ENCODE measurements at regions not wholly inside any gene's neighbourhood (a gene's known extent, or its start where the extent isn't known, plus 50 kb on each side); places are given as distances from the start of the nearest gene placed in this dataset.
"Not testable (repeated sequence)": the region's sequence is repeated elsewhere in the genome, so short reads cannot be mapped to it uniquely, and the experiment has no call there.

GRCh38 chr15:21731496-21731895, 146.0 kb downstream of the POTEB start:
- H3K4me1 ChIP-seq (ENCODE audit: control extremely low read depth in 1 of 4, control insufficient read depth in 4 of 4, insufficient read depth in 4 of 4, low read length in 3 of 4); DNase-seq; CTCF ChIA-PET; H3K36me3 ChIP-seq (ENCODE audit: control insufficient read depth in 4 of 4, insufficient read depth in 4 of 4, low read length in 3 of 4); H3K27ac ChIP-seq (ENCODE audit: insufficient read depth in 1 of 2, low read depth in 1 of 2, low read length in 2 of 2, poor library complexity in 1 of 2, severe bottlenecking in 2 of 2); H3K9me3 ChIP-seq (ENCODE audit: control extremely low read depth in 1 of 5, control insufficient read depth in 4 of 5, insufficient read depth in 2 of 5, low read depth in 1 of 5, low read length in 4 of 5); H3K4me3 ChIP-seq (ENCODE audit: control insufficient read depth in 1 of 7, extremely low read depth in 1 of 7, insufficient read depth in 4 of 7, low read depth in 2 of 7, low read length in 6 of 7); POLR2A ChIA-PET; H3K27me3 ChIP-seq (replicated peaks in 2 of 5; ENCODE audit: control insufficient read depth in 4 of 5, insufficient read depth in 5 of 5, low read length in 4 of 5): not testable (repeated sequence)
- no CpG with 5 or more reads among the region's 5 CpGs for WGBS (ENCODE audit: insufficient coverage)

GRCh38 chr15:21730427-21731405, 146.8 kb downstream of the POTEB start:
- WGBS (ENCODE audit: insufficient coverage): no CpG with 5 or more reads among the region's 19 CpGs
- H3K9me3 ChIP-seq (ENCODE audit: control extremely low read depth in 1 of 5, control insufficient read depth in 4 of 5, insufficient read depth in 2 of 5, low read depth in 1 of 5, low read length in 4 of 5); DNase-seq; H3K27me3 ChIP-seq (replicated peaks in 2 of 5; ENCODE audit: control insufficient read depth in 4 of 5, insufficient read depth in 5 of 5, low read length in 4 of 5); H3K36me3 ChIP-seq (ENCODE audit: control insufficient read depth in 4 of 4, insufficient read depth in 4 of 4, low read length in 3 of 4); CTCF ChIA-PET; H3K27ac ChIP-seq (ENCODE audit: insufficient read depth in 1 of 2, low read depth in 1 of 2, low read length in 2 of 2, poor library complexity in 1 of 2, severe bottlenecking in 2 of 2); H3K4me1 ChIP-seq (ENCODE audit: control extremely low read depth in 1 of 4, control insufficient read depth in 4 of 4, insufficient read depth in 4 of 4, low read length in 3 of 4); POLR2A ChIA-PET; H3K4me3 ChIP-seq (ENCODE audit: control insufficient read depth in 1 of 7, extremely low read depth in 1 of 7, insufficient read depth in 4 of 7, low read depth in 2 of 7, low read length in 6 of 7): not testable (repeated sequence)

DNA sequence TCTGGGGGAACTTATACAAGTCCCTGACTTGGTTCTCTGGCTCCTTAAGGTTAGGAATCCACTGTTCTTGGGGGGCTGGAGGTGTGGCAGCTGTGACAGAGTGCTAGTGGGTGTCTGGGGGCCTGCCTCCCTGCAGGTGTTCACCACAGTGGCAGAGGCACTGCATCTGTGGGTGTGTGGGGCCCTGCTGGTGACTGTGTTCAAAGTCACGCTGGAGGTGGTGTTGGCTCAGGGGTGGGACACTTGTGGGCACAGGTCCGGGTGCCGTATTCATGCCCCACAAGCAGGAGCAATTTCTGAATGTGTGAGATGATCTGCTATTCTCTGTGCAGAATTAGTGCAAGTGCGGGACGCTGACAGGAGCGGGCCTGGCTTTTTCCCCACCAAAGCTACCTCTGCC, 152.5 kb downstream of the POTEB start:
- not testable (repeated sequence) for H3K36me3 ChIP-seq (ENCODE audit: control insufficient read depth in 4 of 4, insufficient read depth in 4 of 4, low read length in 3 of 4)

DNA sequence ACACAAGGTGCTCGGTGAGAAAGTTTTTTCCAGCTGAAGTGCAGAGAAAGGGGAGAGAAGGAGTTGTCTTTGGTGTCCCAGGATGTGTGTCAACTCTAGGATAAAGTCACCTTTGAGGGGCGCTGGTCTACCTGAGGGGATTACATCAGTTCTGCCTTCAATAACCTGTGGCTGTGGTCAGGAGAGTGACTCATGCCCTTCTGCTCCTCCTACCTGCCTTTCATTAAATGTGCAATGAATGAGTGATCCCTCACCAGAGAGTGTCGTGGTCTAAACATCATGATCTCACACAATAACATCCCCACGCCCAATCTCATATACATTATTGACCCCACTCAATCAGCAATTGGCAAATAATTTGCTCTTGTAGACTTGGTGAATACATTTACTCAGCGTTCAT, 156.4 kb downstream of the POTEB start:
- H3K4me3 ChIP-seq (ENCODE audit: control insufficient read depth in 1 of 7, extremely low read depth in 1 of 7, insufficient read depth in 4 of 7, low read depth in 2 of 7, low read length in 6 of 7); CTCF ChIA-PET; H3K27ac ChIP-seq (ENCODE audit: insufficient read depth in 1 of 2, low read depth in 1 of 2, low read length in 2 of 2, poor library complexity in 1 of 2, severe bottlenecking in 2 of 2); H3K36me3 ChIP-seq (ENCODE audit: control insufficient read depth in 4 of 4, insufficient read depth in 4 of 4, low read length in 3 of 4); H3K4me1 ChIP-seq (ENCODE audit: control extremely low read depth in 1 of 4, control insufficient read depth in 4 of 4, insufficient read depth in 4 of 4, low read length in 3 of 4); H3K9me3 ChIP-seq (ENCODE audit: control extremely low read depth in 1 of 5, control insufficient read depth in 4 of 5, insufficient read depth in 2 of 5, low read depth in 1 of 5, low read length in 4 of 5); H3K27me3 ChIP-seq (replicated peaks in 2 of 5; ENCODE audit: control insufficient read depth in 4 of 5, insufficient read depth in 5 of 5, low read length in 4 of 5); DNase-seq; POLR2A ChIA-PET: not testable (repeated sequence)
- no CpG with 5 or more reads among the region's 5 CpGs for WGBS (ENCODE audit: insufficient coverage)

More for the DNA sequence above, 152.5 kb downstream of the POTEB start:
- POLR2A ChIA-PET; CTCF ChIA-PET; DNase-seq; H3K9me3 ChIP-seq (ENCODE audit: control extremely low read depth in 1 of 5, control insufficient read depth in 4 of 5, insufficient read depth in 2 of 5, low read depth in 1 of 5, low read length in 4 of 5); H3K4me1 ChIP-seq (ENCODE audit: control extremely low read depth in 1 of 4, control insufficient read depth in 4 of 4, insufficient read depth in 4 of 4, low read length in 3 of 4); H3K27ac ChIP-seq (ENCODE audit: insufficient read depth in 1 of 2, low read depth in 1 of 2, low read length in 2 of 2, poor library complexity in 1 of 2, severe bottlenecking in 2 of 2); H3K27me3 ChIP-seq (replicated peaks in 2 of 5; ENCODE audit: control insufficient read depth in 4 of 5, insufficient read depth in 5 of 5, low read length in 4 of 5); H3K4me3 ChIP-seq (ENCODE audit: control insufficient read depth in 1 of 7, extremely low read depth in 1 of 7, insufficient read depth in 4 of 7, low read depth in 2 of 7, low read length in 6 of 7): not testable (repeated sequence)
- WGBS (ENCODE audit: insufficient coverage): no CpG with 5 or more reads among the region's 6 CpGs

DNA sequence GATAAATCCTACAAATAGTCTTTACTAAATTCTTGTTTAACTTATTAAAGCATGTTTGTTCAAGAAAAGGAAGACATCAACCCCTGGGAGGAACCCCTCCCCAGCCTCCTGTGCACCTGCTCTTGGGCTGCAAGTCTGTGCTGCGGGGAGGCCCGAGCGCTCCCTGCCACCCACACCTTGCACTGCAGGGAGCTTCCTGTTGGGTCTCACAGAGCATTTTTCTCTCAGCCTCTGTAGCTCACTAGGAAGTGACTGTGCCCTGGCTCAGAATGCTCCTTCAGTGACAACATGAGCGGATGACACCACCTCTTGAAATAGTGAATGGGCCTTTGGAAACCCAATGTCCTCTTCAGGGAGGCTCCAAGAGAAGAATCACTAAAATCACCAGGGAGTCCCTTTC, 158.8 kb downstream of the POTEB start:
- H3K27me3 ChIP-seq (replicated peaks in 2 of 5; ENCODE audit: control insufficient read depth in 4 of 5, insufficient read depth in 5 of 5, low read length in 4 of 5); DNase-seq; H3K36me3 ChIP-seq (ENCODE audit: control insufficient read depth in 4 of 4, insufficient read depth in 4 of 4, low read length in 3 of 4); CTCF ChIA-PET; H3K27ac ChIP-seq (ENCODE audit: insufficient read depth in 1 of 2, low read depth in 1 of 2, low read length in 2 of 2, poor library complexity in 1 of 2, severe bottlenecking in 2 of 2); H3K4me3 ChIP-seq (ENCODE audit: control insufficient read depth in 1 of 7, extremely low read depth in 1 of 7, insufficient read depth in 4 of 7, low read depth in 2 of 7, low read length in 6 of 7); POLR2A ChIA-PET; H3K9me3 ChIP-seq (ENCODE audit: control extremely low read depth in 1 of 5, control insufficient read depth in 4 of 5, insufficient read depth in 2 of 5, low read depth in 1 of 5, low read length in 4 of 5); H3K4me1 ChIP-seq (ENCODE audit: control extremely low read depth in 1 of 4, control insufficient read depth in 4 of 4, insufficient read depth in 4 of 4, low read length in 3 of 4): not testable (repeated sequence)
- WGBS (ENCODE audit: insufficient coverage): no CpG with 5 or more reads among the region's 4 CpGs

- POLR2A ChIA-PET; H3K36me3 ChIP-seq (ENCODE audit: control insufficient read depth in 4 of 4, insufficient read depth in 4 of 4, low read length in 3 of 4); H3K27me3 ChIP-seq (replicated peaks in 2 of 5; ENCODE audit: control insufficient read depth in 4 of 5, insufficient read depth in 5 of 5, low read length in 4 of 5); H3K4me3 ChIP-seq (ENCODE audit: control insufficient read depth in 1 of 7, extremely low read depth in 1 of 7, insufficient read depth in 4 of 7, low read depth in 2 of 7, low read length in 6 of 7); H3K4me1 ChIP-seq (ENCODE audit: control extremely low read depth in 1 of 4, control insufficient read depth in 4 of 4, insufficient read depth in 4 of 4, low read length in 3 of 4); H3K9me3 ChIP-seq (ENCODE audit: control extremely low read depth in 1 of 5, control insufficient read depth in 4 of 5, insufficient read depth in 2 of 5, low read depth in 1 of 5, low read length in 4 of 5); DNase-seq; H3K27ac ChIP-seq (ENCODE audit: insufficient read depth in 1 of 2, low read depth in 1 of 2, low read length in 2 of 2, poor library complexity in 1 of 2, severe bottlenecking in 2 of 2); CTCF ChIA-PET: not testable (repeated sequence)
- WGBS (ENCODE audit: insufficient coverage): no CpG with 5 or more reads among the region's 2 CpGs
Measured at GRCh38 chr15:21718108-21718507, 159.4 kb downstream of the POTEB start.

DNA sequence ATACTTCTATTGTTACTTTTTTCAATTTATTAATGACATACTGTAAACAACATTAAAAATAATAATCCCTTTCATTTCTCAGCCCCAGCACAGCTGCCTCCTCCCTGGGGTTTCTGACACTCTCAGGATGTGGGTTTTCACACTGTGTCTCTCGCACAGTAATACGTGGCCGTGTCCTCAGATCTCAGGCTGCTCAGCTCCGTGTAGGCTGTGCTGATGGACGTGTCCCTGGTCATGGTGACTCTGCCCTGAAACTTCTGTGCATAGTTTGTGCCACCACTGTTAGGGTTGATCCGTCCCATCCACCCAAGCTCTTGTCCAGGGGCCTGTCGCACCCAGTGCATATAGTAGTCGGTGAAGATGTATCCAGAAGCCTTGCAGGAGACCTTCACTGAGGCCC, 159.9 kb downstream of the POTEB start:
- H3K9me3 ChIP-seq (ENCODE audit: control extremely low read depth in 1 of 5, control insufficient read depth in 4 of 5, insufficient read depth in 2 of 5, low read depth in 1 of 5, low read length in 4 of 5); H3K27ac ChIP-seq (ENCODE audit: insufficient read depth in 1 of 2, low read depth in 1 of 2, low read length in 2 of 2, poor library complexity in 1 of 2, severe bottlenecking in 2 of 2); CTCF ChIA-PET; DNase-seq; POLR2A ChIA-PET; H3K36me3 ChIP-seq (ENCODE audit: control insufficient read depth in 4 of 4, insufficient read depth in 4 of 4, low read length in 3 of 4); H3K4me3 ChIP-seq (ENCODE audit: control insufficient read depth in 1 of 7, extremely low read depth in 1 of 7, insufficient read depth in 4 of 7, low read depth in 2 of 7, low read length in 6 of 7); H3K4me1 ChIP-seq (ENCODE audit: control extremely low read depth in 1 of 4, control insufficient read depth in 4 of 4, insufficient read depth in 4 of 4, low read length in 3 of 4); H3K27me3 ChIP-seq (replicated peaks in 2 of 5; ENCODE audit: control insufficient read depth in 4 of 5, insufficient read depth in 5 of 5, low read length in 4 of 5): not testable (repeated sequence)
- WGBS (ENCODE audit: insufficient coverage): no CpG with 5 or more reads among the region's 8 CpGs
